Urothelium cell line (cell line): ENCODE measurements at regions not wholly inside any gene's neighbourhood (a gene's known extent, or its start where the extent isn't known, plus 50 kb on each side); places are given as distances from the start of the nearest gene placed in this dataset.
A peak's percentile ranks its signal among the peaks of the same experiment; 100 is the strongest.
"Not testable (repeated sequence)": the region's sequence is repeated elsewhere in the genome, so short reads cannot be mapped to it uniquely, and the experiment has no call there.

Experiments
- DNase-seq: peaks from one replicate; pipeline ENCODE4 v3.0.0; 2011; ENCODE audit warnings: low spot score, mixed read lengths
- FAIRE-seq: peaks from 2 replicates; lab custom pipeline; 2011; peaks lifted over from hg19 to GRCh38; lab: Jason Lieb, UNC

GRCh38 chr5:98258939-98259338 lies 514.5 kb upstream of the RGMB start:
- no peak for DNase-seq
- no peak for FAIRE-seq

GRCh38 chr5:98259595-98259994 lies 513.9 kb upstream of the RGMB start:
- DNase-seq: no peak
- FAIRE-seq: no peak

- DNase-seq: no peak
- no peak for FAIRE-seq
Observed at GRCh38 chr5:98263084-98263483, 510.4 kb upstream of the RGMB start.

GRCh38 chr5:98268162-98268860 lies 505.2 kb upstream of the RGMB start:
- FAIRE-seq (no peak), DNase-seq (no peak)

- DNase-seq (no peak), FAIRE-seq (no peak)
Observed at GRCh38 chr5:98275980-98276379, 497.5 kb upstream of the RGMB start.

- FAIRE-seq: no peak
Observed at GRCh38 chr5:98282521-98282920, 490.9 kb upstream of the RGMB start.

GRCh38 chr5:98292496-98292895 lies 481.0 kb upstream of the RGMB start:
- FAIRE-seq: no peak

More at GRCh38 chr5:98282521-98282920, 490.9 kb upstream of the RGMB start:
- no peak for DNase-seq

GRCh38 chr5:98296426-98296825 lies 477.0 kb upstream of the RGMB start:
- DNase-seq: no peak
- no peak for FAIRE-seq

More at GRCh38 chr5:98292496-98292895, 481.0 kb upstream of the RGMB start:
- no peak for DNase-seq

- FAIRE-seq: no peak
- no peak for DNase-seq
Observed at GRCh38 chr5:98299435-98299834, 474.0 kb upstream of the RGMB start.

GRCh38 chr5:98301547-98301946 lies 471.9 kb upstream of the RGMB start:
- FAIRE-seq: no peak
- DNase-seq: peak; percentile 20

GRCh38 chr5:98307811-98308210 lies 465.7 kb upstream of the RGMB start:
- DNase-seq: no peak
- no peak for FAIRE-seq

GRCh38 chr5:98308231-98308630 lies 465.2 kb upstream of the RGMB start:
- DNase-seq (no peak), FAIRE-seq (no peak)

- FAIRE-seq: no peak
Observed at GRCh38 chr5:98308960-98309359, 464.5 kb upstream of the RGMB start.

GRCh38 chr5:98309785-98310598 lies 463.5 kb upstream of the RGMB start:
- FAIRE-seq (peak; percentile 91), DNase-seq (peak; percentile 82)

More at GRCh38 chr5:98308960-98309359, 464.5 kb upstream of the RGMB start:
- no peak for DNase-seq

- DNase-seq (peak; percentile 26), FAIRE-seq (peak; percentile 27)
Observed at GRCh38 chr5:98314292-98314691, 459.2 kb upstream of the RGMB start.

GRCh38 chr5:98318386-98318785 lies 455.1 kb upstream of the RGMB start:
- DNase-seq: no peak
- no peak for FAIRE-seq

- DNase-seq: no peak
- no peak for FAIRE-seq
Observed at GRCh38 chr5:98319299-98320011, 454.0 kb upstream of the RGMB start.

- FAIRE-seq (no peak), DNase-seq (no peak)
Observed at GRCh38 chr5:98320343-98320742, 453.1 kb upstream of the RGMB start.

- FAIRE-seq (no peak), DNase-seq (no peak)
Observed at GRCh38 chr5:98321361-98321760, 452.1 kb upstream of the RGMB start.

GRCh38 chr5:98325187-98325586 lies 448.3 kb upstream of the RGMB start:
- not testable (repeated sequence) for DNase-seq, FAIRE-seq

GRCh38 chr5:98328015-98328414 lies 445.4 kb upstream of the RGMB start:
- DNase-seq (no peak), FAIRE-seq (no peak)
